OCI-LY1 (cell line): ENCODE measurements at regions not wholly inside any gene's neighbourhood (a gene's known extent, or its start where the extent isn't known, plus 50 kb on each side); places are given as distances from the start of the nearest gene placed in this dataset.

ENCODE experiments used
- H2AFZ ChIP-seq: fragments of 200-600 bp; sonication (generic), shearing (Covaris generic); 2 replicates; pipeline ENCODE4 v1.6.0; 2014; ENCODE audit warnings: antibody characterized with exemption, mild to moderate bottlenecking, low read length
- H3F3A ChIP-seq: fragments of 200-600 bp; sonication (generic), shearing (Covaris generic); 2 replicates; pipeline ENCODE4 v1.6.0; 2014; ENCODE audit warnings: mild to moderate bottlenecking, antibody characterized with exemption, low read length, moderate library complexity; ENCODE audit not compliant: insufficient read depth
- H3K27ac ChIP-seq: fragments of 200-600 bp; sonication (generic); 2 replicates; pipeline ENCODE4 v1.5.1; 2014; ENCODE audit warnings: low read length, mixed run types, mild to moderate bottlenecking, low read depth; ENCODE audit not compliant: poor library complexity, severe bottlenecking
- H3K27me3 ChIP-seq: fragments of 200-600 bp; sonication (generic); 2 replicates; pipeline ENCODE4 v1.6.0; 2014; ENCODE audit warnings: antibody characterized with exemption, mild to moderate bottlenecking, low read length, moderate library complexity; ENCODE audit not compliant: insufficient read depth
- H3K36me3 ChIP-seq: fragments of 200-600 bp; sonication (generic); 2 replicates; pipeline ENCODE4 v1.6.1; 2014; ENCODE audit warnings: mild to moderate bottlenecking, antibody characterized with exemption, low read length, moderate library complexity, mixed read lengths; ENCODE audit not compliant: insufficient read depth
- H3K4me1 ChIP-seq: fragments of 200-600 bp; sonication (generic); 2 replicates; pipeline ENCODE4 v1.5.1; 2014; ENCODE audit warnings: mild to moderate bottlenecking, low read length, moderate library complexity; ENCODE audit not compliant: insufficient read depth, severe bottlenecking
- H3K4me2 ChIP-seq: fragments of 200-600 bp; sonication (generic), shearing (Covaris generic); 2 replicates; pipeline ENCODE4 v1.6.1; 2014; ENCODE audit warnings: low read length
- H3K4me3 ChIP-seq: fragments of 200-600 bp; sonication (generic); 2 replicates; pipeline ENCODE4 v1.5.1; 2014; ENCODE audit warnings: low read length, low read depth, mild to moderate bottlenecking, mixed read lengths; ENCODE audit not compliant: poor library complexity, severe bottlenecking
- H3K79me2 ChIP-seq: fragments of 200-600 bp; shearing (Covaris generic); 2 replicates; pipeline ENCODE4 v1.6.1; 2016; ENCODE audit warnings: mixed run types, low read length, mixed read lengths; ENCODE audit not compliant: insufficient read depth
- H3K9ac ChIP-seq: fragments of 200-600 bp; sonication (generic), shearing (Covaris generic); 2 replicates; pipeline ENCODE4 v1.6.1; 2014; ENCODE audit warnings: mild to moderate bottlenecking, low read length, mixed read lengths
- H3K9me2 ChIP-seq: fragments of 200-600 bp; sonication (generic), shearing (Covaris generic); 2 replicates; pipeline ENCODE4 v1.6.1; 2014; ENCODE audit warnings: low read depth, mild to moderate bottlenecking, low read length, mixed read lengths
- H3K9me3 ChIP-seq: fragments of 200-600 bp; shearing (Covaris generic); 2 replicates; pipeline ENCODE4 v1.6.1; 2014; ENCODE audit warnings: low read length, mixed read lengths
- H4K20me1 ChIP-seq: fragments of 200-600 bp; sonication (generic), shearing (Covaris generic); 2 replicates; pipeline ENCODE4 v1.6.0; 2016; ENCODE audit warnings: mild to moderate bottlenecking, low read length; ENCODE audit not compliant: insufficient read depth
- CTCF ChIP-seq: fragments of 200-600 bp; sonication (generic), shearing (Covaris generic); IDR thresholded peaks from 2 replicates; pipeline ENCODE4 v1.5.1; 2017; ENCODE audit warnings: mild to moderate bottlenecking, antibody characterized with exemption, low read length, moderate library complexity, mixed read lengths
- EZH2 ChIP-seq: fragments of 200-600 bp; sonication (generic), shearing (Covaris generic); IDR thresholded peaks from 2 replicates; pipeline ENCODE4 v1.8.0; 2017; ENCODE audit warnings: borderline replicate concordance, mixed run types, mild to moderate bottlenecking, antibody characterized with exemption, low read length, moderate library complexity, mixed read lengths

GRCh38 chr16:48947371-48947713 lies 334.3 kb downstream of the CBLN1 start:
- no peaks in the 10 kb centered on the region for H3K27me3 ChIP-seq
- H3F3A ChIP-seq, result no peaks in the 10 kb centered on the region
- no peak overlapping the region for H3K4me3 ChIP-seq

GRCh38 chr16:48946686-48947370 lies 334.8 kb downstream of the CBLN1 start:
- TF ChIP-seq CTCF (no peak), EZH2 (no peak)
- Histone ChIP-seq H3K79me2 (no peaks in the 10 kb centered on the region), H3K9me2 (no peaks in the 10 kb centered on the region), H3K4me3 (no peak overlapping the region), H3K27ac (no peak overlapping the region), H3K9ac (no peak overlapping the region), H3K27me3 (no peaks in the 10 kb centered on the region), H3K36me3 (no peaks in the 10 kb centered on the region), H3K4me2 (no peak overlapping the region), H4K20me1 (no peaks in the 10 kb centered on the region), H3F3A (no peaks in the 10 kb centered on the region), H3K9me3 (no peaks in the 10 kb centered on the region), H2AFZ (no peak overlapping the region), H3K4me1 (no peaks in the 10 kb centered on the region)

More at GRCh38 chr16:48947371-48947713, 334.3 kb downstream of the CBLN1 start:
- Histone ChIP-seq H3K4me2 (no peak overlapping the region), H3K9me3 (no peaks in the 10 kb centered on the region), H3K27ac (no peak overlapping the region), H2AFZ (no peak overlapping the region), H3K9ac (no peak overlapping the region), H3K79me2 (no peaks in the 10 kb centered on the region), H3K36me3 (no peaks in the 10 kb centered on the region), H4K20me1 (no peaks in the 10 kb centered on the region), H3K9me2 (no peaks in the 10 kb centered on the region), H3K4me1 (no peaks in the 10 kb centered on the region)
- TF ChIP-seq EZH2 (no peak), CTCF (no peak)

GRCh38 chr16:48942996-48943395 lies 333.0 kb upstream of the N4BP1 start:
- Histone ChIP-seq H4K20me1 (no peaks in the 10 kb centered on the region), H3F3A (no peaks in the 10 kb centered on the region), H3K36me3 (no peaks in the 10 kb centered on the region), H3K4me3 (no peak overlapping the region), H3K27me3 (no peaks in the 10 kb centered on the region), H3K9me3 (no peaks in the 10 kb centered on the region), H3K4me2 (no peak overlapping the region), H3K9me2 (no peaks in the 10 kb centered on the region), H3K79me2 (no peaks in the 10 kb centered on the region), H3K9ac (no peak overlapping the region), H3K4me1 (no peaks in the 10 kb centered on the region), H3K27ac (no peak overlapping the region), H2AFZ (no peak overlapping the region)
- no peak for TF ChIP-seq CTCF
- no peak for TF ChIP-seq EZH2
